ENCODE measurements at regions not wholly inside any gene's neighbourhood (a gene's known extent, or its start where the extent isn't known, plus 50 kb on each side); places are given as distances from the start of the nearest gene placed in this dataset.

DNA sequence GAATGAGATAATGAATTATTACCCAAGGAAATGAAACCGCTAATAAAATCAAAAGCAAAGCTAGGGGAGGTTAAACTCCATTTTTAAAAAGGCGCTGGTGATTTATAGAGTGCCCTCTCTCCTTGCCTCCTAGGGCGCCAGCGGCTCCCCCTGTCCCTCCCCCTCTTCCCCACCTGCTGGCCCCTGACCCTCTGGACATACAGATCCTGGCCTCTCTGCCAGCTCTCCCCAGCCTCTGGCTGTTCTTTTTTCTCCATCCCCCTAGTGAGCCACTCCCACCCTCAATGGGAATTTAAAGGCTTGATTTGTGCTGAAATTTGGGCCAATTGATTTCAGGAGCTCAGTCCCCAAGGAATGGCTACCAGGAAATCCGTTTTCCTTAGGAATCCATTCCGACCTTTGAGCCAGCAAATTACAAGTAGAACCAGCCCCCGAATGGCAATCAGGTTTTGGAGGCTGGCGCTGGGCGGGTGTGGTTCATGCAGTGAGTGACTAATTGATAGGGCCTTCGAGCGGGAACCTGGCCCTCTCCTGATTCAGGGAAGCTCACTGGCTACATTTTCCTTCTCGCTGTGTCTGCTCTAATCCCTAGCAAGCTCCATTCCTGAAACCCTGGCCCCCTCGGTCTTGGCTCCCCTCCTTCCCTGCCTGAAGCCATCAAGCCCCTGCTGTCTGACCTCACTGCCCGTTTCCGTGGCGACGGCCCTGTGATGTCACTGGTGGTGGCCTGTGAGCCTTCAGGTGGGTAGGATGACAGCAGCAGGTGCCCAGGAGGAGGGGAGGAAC, 141.9 kb upstream of the SDK2 start:
- DNase-seq, result no peak

DNA sequence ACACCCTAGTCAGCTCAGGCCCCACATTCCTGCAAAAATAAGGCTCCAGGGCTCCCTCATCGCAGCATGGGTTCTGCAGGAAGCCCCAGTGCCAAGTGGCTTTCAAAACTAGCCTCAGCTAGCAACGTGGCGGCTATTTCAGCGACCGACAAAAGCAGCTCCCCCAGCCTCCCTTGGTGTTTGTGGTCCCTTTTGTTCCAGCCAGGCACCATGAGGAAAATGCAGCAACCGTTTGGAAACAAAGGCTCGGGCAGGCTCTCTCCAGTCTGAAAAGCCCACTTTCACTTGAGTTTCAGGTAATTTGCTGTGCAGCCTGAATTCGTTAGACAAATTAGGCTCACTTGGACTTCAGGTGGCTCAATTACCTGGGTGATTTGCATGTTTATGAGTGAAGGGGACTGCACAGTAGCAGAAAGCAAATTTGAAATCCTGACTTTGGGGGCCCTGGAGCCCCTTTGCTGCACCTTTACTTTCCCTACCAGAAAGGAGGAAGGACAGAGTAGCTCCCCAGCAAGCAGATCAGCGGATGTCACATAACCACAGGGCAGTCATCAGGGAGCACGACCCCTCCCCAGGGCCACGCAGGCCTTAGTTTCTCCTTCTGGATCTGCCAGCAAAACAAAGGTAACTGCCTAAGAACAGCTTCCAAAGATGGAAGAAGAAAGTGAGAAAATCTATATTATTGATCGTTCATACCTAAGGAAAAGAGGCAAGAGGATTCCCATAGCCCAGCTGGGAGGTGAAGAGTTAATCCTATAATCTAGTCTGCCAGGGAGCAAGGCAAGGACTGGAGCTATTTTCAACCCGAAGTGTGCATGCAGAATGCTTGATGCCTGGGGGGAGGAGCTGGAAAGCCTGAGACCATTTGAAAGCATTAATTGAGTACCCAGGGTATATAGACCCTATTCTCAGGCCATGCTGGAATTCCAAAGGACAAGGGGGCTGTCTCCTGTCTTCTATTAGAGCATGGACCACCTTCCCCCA, 143.1 kb upstream of the SDK2 start:
- no peak for DNase-seq

GRCh38 chr17:73788111-73788510, 143.9 kb upstream of the SDK2 start:
- DNase-seq, result no peak

DNA sequence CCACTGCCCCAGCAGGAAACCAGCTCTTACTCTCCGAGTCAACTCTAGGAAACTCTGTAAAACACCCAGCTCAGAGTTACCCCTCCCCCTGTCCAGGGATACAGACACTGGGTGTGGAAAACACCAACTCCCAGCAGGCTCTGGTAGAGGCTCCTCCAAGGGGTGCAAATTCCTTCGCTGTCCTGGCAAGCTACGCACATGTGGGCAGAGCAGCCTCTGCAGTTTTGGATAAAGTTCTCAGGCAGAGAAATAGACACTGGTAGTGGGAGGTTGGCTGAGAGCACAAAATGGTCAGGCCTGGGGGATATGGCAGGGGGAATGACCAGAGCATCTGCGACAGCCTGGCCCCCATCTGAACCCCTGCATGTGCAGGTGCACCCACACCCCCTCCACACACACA, 146.9 kb upstream of the SDK2 start:
- no peak for DNase-seq

DNA sequence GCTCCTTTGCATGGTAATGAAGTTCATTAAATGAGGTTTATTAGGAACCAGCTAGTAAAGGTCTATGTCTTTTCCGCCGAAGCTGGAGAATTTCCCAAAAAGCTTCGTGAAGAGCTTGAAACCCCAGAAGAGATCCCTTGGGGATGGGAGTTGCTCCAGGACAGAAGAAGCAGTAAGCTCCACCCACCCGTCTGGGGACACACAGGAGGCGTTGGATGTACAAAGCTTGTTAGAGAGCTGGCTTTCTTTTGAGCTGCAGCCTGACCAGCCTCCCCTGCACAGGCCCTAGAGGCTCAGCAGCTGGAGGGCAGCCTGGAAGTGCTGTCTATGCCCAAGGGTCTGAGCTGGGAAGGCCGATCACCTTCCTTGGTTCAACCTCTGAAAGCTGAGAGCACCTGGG, 147.4 kb upstream of the SDK2 start:
- no peak for DNase-seq

GRCh38 chr17:73792994-73793393, 148.7 kb upstream of the SDK2 start:
- no peak for DNase-seq

DNA sequence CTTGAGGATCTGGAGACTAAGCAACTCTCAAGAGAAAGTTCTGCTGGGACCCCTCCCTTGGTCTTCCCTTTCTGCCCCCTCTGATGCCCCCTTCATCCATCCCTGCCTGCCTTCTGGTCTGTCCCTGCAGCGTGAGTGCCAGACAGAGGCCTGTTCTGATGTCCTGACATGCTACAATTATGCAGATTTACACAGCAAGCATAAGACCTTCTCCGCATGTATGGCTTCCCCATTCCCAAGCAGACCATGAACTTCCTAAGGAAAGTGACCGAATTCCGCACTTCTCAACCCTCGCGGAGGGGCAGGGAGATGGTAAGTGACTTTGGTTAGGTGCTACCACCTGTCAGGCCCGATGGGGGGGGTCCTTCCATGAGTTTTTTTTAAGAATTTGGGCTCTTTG, 150.1 kb upstream of the SDK2 start:
- no peak for DNase-seq

GRCh38 chr17:73795730-73796129, 151.5 kb upstream of the SDK2 start:
- no peak for DNase-seq

DNA sequence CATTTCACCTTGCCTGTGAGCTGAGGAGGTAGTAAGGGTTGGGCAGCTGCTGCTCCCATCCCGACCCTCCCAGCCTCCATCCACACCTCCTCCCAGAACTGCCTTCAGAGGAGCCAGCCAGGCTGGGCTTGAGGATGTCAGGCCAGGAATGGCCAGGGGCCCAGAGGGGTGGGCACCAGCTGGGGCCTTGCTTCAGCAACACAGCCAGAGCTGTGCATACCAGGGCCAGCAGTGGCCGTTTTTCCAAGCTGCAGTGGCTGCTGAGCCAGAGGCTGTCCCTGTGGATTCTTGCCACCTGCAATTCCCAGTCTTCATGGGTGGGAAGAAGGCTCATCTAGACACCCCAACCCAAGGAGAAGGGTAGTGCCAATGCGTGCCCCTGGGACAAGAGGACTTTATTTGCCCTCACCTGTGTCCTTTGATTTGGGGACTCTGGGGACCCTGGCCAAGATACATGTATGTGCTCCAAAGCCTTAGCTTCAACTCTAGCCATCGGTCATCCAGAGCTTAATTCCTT, 153.4 kb upstream of the SDK2 start:
- DNase-seq, result no peak

- DNase-seq, result no peak
Observed at GRCh38 chr17:73798111-73798748, 154.0 kb upstream of the SDK2 start.

GRCh38 chr17:73799096-73799495, 154.9 kb upstream of the SDK2 start:
- DNase-seq, result no peak

DNA sequence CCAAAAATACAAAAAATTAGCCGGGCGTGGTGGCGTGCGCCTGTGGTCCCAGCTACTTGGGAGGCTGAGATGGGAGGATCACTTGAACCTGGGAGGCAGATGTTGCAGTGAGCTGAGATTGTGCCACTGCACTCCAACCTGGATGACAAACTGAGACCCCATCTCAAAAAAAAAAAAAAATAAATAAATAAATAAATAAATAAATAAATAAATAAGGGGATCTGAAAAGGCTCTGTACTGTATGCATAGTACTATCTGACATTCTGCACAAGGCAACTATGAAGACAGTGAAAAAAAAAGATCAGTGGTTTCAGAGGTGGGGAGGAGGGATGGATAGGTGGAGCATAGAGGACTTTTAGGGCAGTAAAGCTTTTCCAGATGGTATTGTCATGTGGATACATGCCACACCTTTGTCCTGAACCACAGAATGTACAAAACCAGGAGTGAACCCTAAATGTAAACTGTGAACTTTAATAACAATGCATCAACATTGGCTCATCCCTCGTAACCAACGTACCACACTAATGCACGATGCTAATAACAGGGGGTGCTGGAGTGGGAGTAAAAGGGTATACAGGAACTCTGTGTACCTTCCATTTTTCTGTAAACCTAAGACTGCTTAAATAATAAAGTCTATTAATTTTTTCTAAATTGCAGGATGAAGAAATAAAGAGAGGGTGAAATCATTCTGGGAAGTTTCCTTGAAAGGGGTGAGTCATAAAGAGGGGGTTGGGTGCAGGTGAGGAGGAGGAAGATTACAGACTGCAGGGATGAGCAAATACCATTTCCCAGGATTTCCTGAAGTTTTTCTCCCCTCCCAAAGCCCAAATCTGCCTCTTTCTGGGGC, 155.8 kb upstream of the SDK2 start:
- no peak for DNase-seq

DNA sequence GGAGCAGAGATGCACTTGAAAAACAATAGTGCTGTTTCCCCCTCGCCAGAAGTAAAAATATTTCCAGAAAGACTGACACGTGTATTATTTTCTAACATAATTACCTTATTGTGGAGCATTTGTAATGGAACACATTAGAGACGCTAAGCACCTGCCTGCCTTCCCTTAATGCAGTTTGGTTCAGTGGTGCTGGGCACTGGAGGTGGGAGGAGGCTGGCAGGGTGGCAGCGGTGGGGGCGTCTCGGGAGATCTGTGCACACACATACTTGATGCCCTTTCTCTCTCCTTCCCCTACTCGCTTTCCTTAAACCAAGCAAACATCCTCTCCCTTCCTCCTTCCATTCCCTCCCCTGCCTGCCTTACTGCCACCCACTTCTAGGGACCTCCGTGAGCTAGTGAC, 156.6 kb upstream of the SDK2 start:
- no peak for DNase-seq

GRCh38 chr17:73801455-73802100, 157.3 kb upstream of the SDK2 start:
- no peak for DNase-seq

- no peak for DNase-seq
Observed at GRCh38 chr17:73802314-73802713, 158.1 kb upstream of the SDK2 start.

- no peak for DNase-seq
Observed at GRCh38 chr17:73802871-73803270, 158.6 kb upstream of the SDK2 start.

- no peak for DNase-seq
Observed at GRCh38 chr17:73803964-73804435, 159.8 kb upstream of the SDK2 start.

DNA sequence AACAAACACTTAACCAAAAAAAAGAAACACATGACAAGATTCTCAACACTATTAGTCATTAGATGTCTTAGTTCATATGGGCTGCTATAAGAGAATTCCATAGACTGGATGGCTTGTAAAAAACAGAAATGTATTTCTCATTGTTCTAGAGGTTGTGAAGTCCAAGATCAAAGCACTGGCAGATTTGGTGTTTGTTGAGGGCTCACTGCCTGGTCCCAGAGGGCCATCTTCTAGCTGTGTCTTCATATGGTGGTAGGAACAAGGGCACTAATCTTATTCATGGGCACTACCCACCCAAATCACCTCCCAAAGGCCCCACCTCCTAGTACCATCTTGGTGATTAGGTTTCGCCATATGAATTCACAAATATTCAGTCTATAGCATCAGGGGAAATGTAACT, 162.5 kb upstream of the SDK2 start:
- DNase-seq, result no peak

DNA sequence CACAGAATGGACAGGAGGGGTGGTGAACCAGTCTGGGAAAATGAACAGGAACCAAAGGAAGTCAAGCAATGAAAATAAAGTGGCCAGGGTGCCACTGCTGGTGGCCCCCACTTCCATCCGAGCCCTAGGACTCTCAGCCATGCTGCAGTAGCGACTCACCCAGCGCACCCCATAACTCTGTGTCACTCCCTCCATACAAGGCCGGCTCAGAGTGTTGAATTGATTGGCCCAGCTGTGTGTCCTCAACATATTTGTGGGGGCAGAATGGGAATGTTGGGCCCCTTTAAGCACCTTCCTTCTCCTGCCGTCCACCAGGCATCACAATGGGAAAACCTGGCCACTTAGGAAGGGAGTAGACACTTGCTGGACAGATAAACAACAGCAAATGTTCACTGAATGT, 169.0 kb upstream of the SDK2 start:
- no peak for DNase-seq

- DNase-seq, result no peak
Observed at GRCh38 chr17:73814075-73814474, 169.8 kb upstream of the SDK2 start.

GRCh38 chr17:73815474-73815873, 171.2 kb upstream of the SDK2 start:
- DNase-seq, result no peak
